Heart left ventricle (tissue), 13 donors: ENCODE measurements at regions not wholly inside any gene's neighbourhood (a gene's known extent, or its start where the extent isn't known, plus 50 kb on each side); places are given as distances from the start of the nearest gene placed in this dataset.

Experiments used
- POLR2A ChIP-seq, 2 donors: fragments of 450-650 bp; IDR thresholded peaks; one replicate each; pipeline ENCODE4 v1.6.1; 2017; ENCODE audit warnings: antibody characterized with exemption in 2 of 2, mild to moderate bottlenecking in 2 of 2, moderate library complexity in 2 of 2
- TF ChIP-seq, protein P1 (sequence below), 12 donors: fragments of 200-600 bp; sonication (generic) in 4 of 12; IDR thresholded peaks; one replicate each; pipeline versions ENCODE4 v1.5.0 to v1.8.0; 2018 to 2022; ENCODE audit warnings: antibody characterized with exemption in 12 of 12, mild to moderate bottlenecking in 5 of 12
- donor health status: ischemic (EF 13 %, LVEDD 7.1; RV severe dilation, severe dysfunction).
- donor health status: DM: no; HTN: yes; CAD: no.
- donor health status: DM: no; HTN: no; CAD: no.
- donor health status: ischemic (EF 25% LVEDD 6.9; RV normal size, moderate dysfunction).
- donor health status: ischemic (EF 25% LVEDD 5.7; RV mildly dilated, moderate dysfunction).
- donor health status: ischemic (EF 35%, LVEDD 5.7; RV mildly dilated, moderate dysfunction).
- donor health status: nonischemic (EF 11% LVEDD 7.7; RV severe dilation, severe dysfunction).
- donor health status: DM: yes; HTN: yes; CAD: no.
- donor health status: PGD.
- donor health status: ischemic (EF 29% LVEDD 5.4; RV normal size, mild dysfunction).
- donor health status: nonischemic (EF 23%, LVEDD 6.1; RV moderate dilation, normal function).

DNA sequence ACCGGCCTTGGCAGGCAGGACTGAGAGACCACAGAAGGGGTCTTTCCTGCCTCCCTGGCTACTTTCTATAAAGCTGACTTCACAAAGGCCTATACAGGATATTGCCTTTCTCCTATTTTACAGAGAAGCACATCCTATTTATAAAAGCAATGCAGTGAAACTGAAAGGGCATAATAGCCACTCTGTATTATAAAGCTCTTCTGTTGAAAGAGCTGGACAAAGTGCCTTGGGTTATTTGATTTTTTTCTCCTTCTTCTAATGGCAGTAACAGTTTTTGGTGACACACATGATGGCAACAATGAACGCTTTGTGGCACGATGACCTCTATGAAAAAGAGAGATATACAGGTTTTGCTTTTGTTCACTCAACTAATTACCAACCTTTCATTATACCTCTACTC, 281.1 kb downstream of the ZNF516 start:
- TF ChIP-seq, protein P1, sequence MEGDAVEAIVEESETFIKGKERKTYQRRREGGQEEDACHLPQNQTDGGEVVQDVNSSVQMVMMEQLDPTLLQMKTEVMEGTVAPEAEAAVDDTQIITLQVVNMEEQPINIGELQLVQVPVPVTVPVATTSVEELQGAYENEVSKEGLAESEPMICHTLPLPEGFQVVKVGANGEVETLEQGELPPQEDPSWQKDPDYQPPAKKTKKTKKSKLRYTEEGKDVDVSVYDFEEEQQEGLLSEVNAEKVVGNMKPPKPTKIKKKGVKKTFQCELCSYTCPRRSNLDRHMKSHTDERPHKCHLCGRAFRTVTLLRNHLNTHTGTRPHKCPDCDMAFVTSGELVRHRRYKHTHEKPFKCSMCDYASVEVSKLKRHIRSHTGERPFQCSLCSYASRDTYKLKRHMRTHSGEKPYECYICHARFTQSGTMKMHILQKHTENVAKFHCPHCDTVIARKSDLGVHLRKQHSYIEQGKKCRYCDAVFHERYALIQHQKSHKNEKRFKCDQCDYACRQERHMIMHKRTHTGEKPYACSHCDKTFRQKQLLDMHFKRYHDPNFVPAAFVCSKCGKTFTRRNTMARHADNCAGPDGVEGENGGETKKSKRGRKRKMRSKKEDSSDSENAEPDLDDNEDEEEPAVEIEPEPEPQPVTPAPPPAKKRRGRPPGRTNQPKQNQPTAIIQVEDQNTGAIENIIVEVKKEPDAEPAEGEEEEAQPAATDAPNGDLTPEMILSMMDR (IDR thresholded peaks at IDR 0.05): no peak
- no peak for TF ChIP-seq POLR2A (IDR thresholded peaks at IDR 0.05)
